GM12878 (cell line): ENCODE measurements at regions not wholly inside any gene's neighbourhood (a gene's known extent, or its start where the extent isn't known, plus 50 kb on each side); places are given as distances from the start of the nearest gene placed in this dataset.

Experiments used
- ATAC-seq: fragments of 200-7000 bp; cut with Tn5 transposase; 3 replicates; pipeline ENCODE4 v1.9.1; 2020; ENCODE audit warnings: mild to moderate bottlenecking, moderate library complexity
- BruUV-seq: library from RNA; stranded (reverse); fragments of 400-500 nt; replicated peaks from 2 replicates; lab custom pipeline; 2021; lab: Mats Ljungman, UMichigan
- CTCF ChIA-PET: fragments of 300-600 bp; sonication (Branson Sonifier 250); formaldehyde crosslinking; extraction: SDS; loops from one replicate; lab custom pipeline; 2021; ENCODE audit warnings: inconsistent platforms; lab: Yijun Ruan, JAX
- POLR2A ChIA-PET: fragments of 350-600 bp; formaldehyde crosslinking; extraction: SDS; loops from one replicate; lab custom pipeline; 2021; ENCODE audit warnings: inconsistent platforms; lab: Charles Lee
- RAD21 ChIA-PET: fragments of 300-600 bp; sonication (Branson Sonifier 250); formaldehyde crosslinking; loops from one replicate; lab custom pipeline; 2023; ENCODE audit warnings: antibody characterized with exemption; ENCODE audit not compliant: unreplicated experiment; lab: Charles Lee
- SMC1A ChIA-PET: fragments of 300-600 bp; sonication (Branson Sonifier 250); formaldehyde crosslinking; loops from one replicate; lab custom pipeline; 2023; ENCODE audit not compliant: unreplicated experiment, uncharacterized antibody; lab: Charles Lee
- DNase-seq: peaks from one replicate; pipeline ENCODE4 v3.0.0-alpha.2; 2011; ENCODE audit warnings: low read depth, low spot score
- FAIRE-seq: peaks from 3 replicates; lab custom pipeline; 2011; peaks lifted over from hg19 to GRCh38; lab: Jason Lieb, UNC
- H2AFZ ChIP-seq: 2 replicates; pipeline ENCODE4 v1.6.0; 2011; ENCODE audit warnings: low read depth, low read length, control low read depth; ENCODE audit not compliant: control insufficient read depth
- H3K27ac ChIP-seq: 2 replicates; pipeline ENCODE4 v1.5.1; 2011; ENCODE audit warnings: control low read depth; ENCODE audit not compliant: control insufficient read depth, insufficient read depth
- H3K27me3 ChIP-seq, 2 experiments: replicated peaks in 1 of 2; 2 replicates each; pipeline versions ENCODE4 v1.6.0 to v1.6.1; 2011; ENCODE audit warnings: low read length in 1 of 2; ENCODE audit not compliant: control insufficient read depth in 2 of 2, insufficient read depth in 2 of 2
- H3K36me3 ChIP-seq, 2 experiments: 2 replicates each; pipeline ENCODE4 v1.5.1; 2011; ENCODE audit warnings: low read length in 1 of 2; ENCODE audit not compliant: control insufficient read depth in 2 of 2, insufficient read depth in 2 of 2
- H3K4me1 ChIP-seq: 2 replicates; pipeline ENCODE4 v1.6.1; 2011; ENCODE audit warnings: mild to moderate bottlenecking, low read length, moderate library complexity, mixed read lengths; ENCODE audit not compliant: control insufficient read depth, insufficient read depth
- H3K4me2 ChIP-seq: 2 replicates; pipeline ENCODE4 v1.6.0; 2011; ENCODE audit warnings: control low read depth; ENCODE audit not compliant: control insufficient read depth, insufficient read depth
- H3K4me3 ChIP-seq: fragments of 200-600 bp; sonication (generic); 2 replicates; pipeline ENCODE4 v1.5.1; 2016
- H3K79me2 ChIP-seq: 2 replicates; pipeline ENCODE4 v1.6.0; 2011; ENCODE audit warnings: low read length; ENCODE audit not compliant: control insufficient read depth, insufficient read depth
- H3K9ac ChIP-seq: 2 replicates; pipeline ENCODE4 v1.8.0; 2011; ENCODE audit warnings: low read length, control low read depth, mixed read lengths; ENCODE audit not compliant: control insufficient read depth, insufficient read depth
- H3K9me3 ChIP-seq: replicated peaks from 3 replicates; pipeline ENCODE4 v1.5.1; 2011; ENCODE audit warnings: mild to moderate bottlenecking, low read length; ENCODE audit not compliant: control insufficient read depth, insufficient read depth
- H4K20me1 ChIP-seq: 2 replicates; pipeline ENCODE4 v1.6.0; 2011; ENCODE audit not compliant: control insufficient read depth, insufficient read depth
- BHLHE40 ChIP-seq, 2 experiments: fragments of 450-650 bp in 1 of 2; IDR thresholded peaks; 2 replicates each; pipeline ENCODE4 v1.6.1; 2011 to 2017; ENCODE audit warnings: low read depth in 2 of 2, borderline replicate concordance in 1 of 2, improper control_type of control experiment in 1 of 2, low read length in 1 of 2, mild to moderate bottlenecking in 1 of 2
- CBFB ChIP-seq: IDR thresholded peaks from 2 replicates; pipeline ENCODE4 v1.6.1; 2016; ENCODE audit warnings: antibody characterized with exemption, low read depth
- CHD4 ChIP-seq: fragments of 200-600 bp; sonication (generic); IDR thresholded peaks from 2 replicates; pipeline ENCODE4 v1.6.1; 2016; ENCODE audit warnings: mild to moderate bottlenecking
- CREB1 ChIP-seq: IDR thresholded peaks from 2 replicates; pipeline ENCODE4 v1.6.1; 2012; ENCODE audit warnings: low read depth, mild to moderate bottlenecking, inconsistent platforms
- E4F1 ChIP-seq: fragments of 450-650 bp; IDR thresholded peaks from 2 replicates; pipeline ENCODE4 v1.6.1; 2018; ENCODE audit warnings: borderline replicate concordance, mild to moderate bottlenecking; ENCODE audit not compliant: partially characterized antibody
- EED ChIP-seq: sonication (generic); IDR thresholded peaks from 2 replicates; pipeline ENCODE4 v1.6.1; 2016; ENCODE audit warnings: antibody characterized with exemption, low read depth
- ESRRA ChIP-seq: IDR thresholded peaks from 2 replicates; pipeline ENCODE4 v1.6.1; 2012; ENCODE audit warnings: mild to moderate bottlenecking, low read length, improper control_type of control experiment
- GABPA ChIP-seq: IDR thresholded peaks from 2 replicates; pipeline ENCODE4 v1.6.1; 2014; ENCODE audit warnings: antibody characterized with exemption, low read depth, mild to moderate bottlenecking, inconsistent platforms
- MXI1 ChIP-seq: fragments of 150-350 bp; IDR thresholded peaks from 2 replicates; pipeline ENCODE4 v1.6.1; 2011; ENCODE audit warnings: low read depth, mild to moderate bottlenecking, inconsistent platforms, low read length, improper control_type of control experiment
- NFYB ChIP-seq: IDR thresholded peaks from 2 replicates; pipeline ENCODE4 v1.6.1; 2011; ENCODE audit warnings: low read depth, mild to moderate bottlenecking, low read length, improper control_type of control experiment, moderate library complexity; ENCODE audit not compliant: insufficient read depth
- RAD21 ChIP-seq: IDR thresholded peaks from 2 replicates; pipeline ENCODE4 v1.6.1; 2011; ENCODE audit warnings: mild to moderate bottlenecking, low read depth, low read length, moderate library complexity; ENCODE audit not compliant: insufficient read depth
- RAD51 ChIP-seq: fragments of 450-650 bp; IDR thresholded peaks from 2 replicates; pipeline ENCODE4 v1.6.1; 2016; ENCODE audit warnings: moderate library complexity, mild to moderate bottlenecking, inconsistent platforms
- RFX5 ChIP-seq: IDR thresholded peaks from 2 replicates; pipeline ENCODE4 v1.6.1; 2011; ENCODE audit warnings: low read depth, low read length, improper control_type of control experiment
- SIN3A ChIP-seq: IDR thresholded peaks from 2 replicates; pipeline ENCODE4 v1.6.1; 2012; ENCODE audit warnings: low read depth, low read length, improper control_type of control experiment
- SPI1 ChIP-seq: IDR thresholded peaks from 2 replicates; pipeline ENCODE4 v1.6.1; 2011; ENCODE audit warnings: low read depth, mild to moderate bottlenecking, low read length, moderate library complexity, borderline replicate concordance; ENCODE audit not compliant: insufficient read depth
- SREBF2 ChIP-seq: IDR thresholded peaks from 2 replicates; pipeline ENCODE4 v1.6.1; 2012; ENCODE audit warnings: mild to moderate bottlenecking, low read length
- TAF1 ChIP-seq: IDR thresholded peaks from 2 replicates; pipeline ENCODE4 v1.6.1; 2011; ENCODE audit warnings: mild to moderate bottlenecking, low read depth, low read length, borderline replicate concordance
- WRNIP1 ChIP-seq: IDR thresholded peaks from 2 replicates; pipeline ENCODE4 v1.6.1; 2011; ENCODE audit warnings: low read depth, low read length, improper control_type of control experiment, borderline replicate concordance
- WGBS: methylation state at CpG from one replicate; pipeline ENCODE4 v1.1.6; 2016; ENCODE audit warnings: low lambda C conversion rate; ENCODE audit not compliant: insufficient replicate concordance, insufficient coverage; ENCODE audit errors: missing lambda C conversion rate; 5-methylcytosine and 5-hydroxymethylcytosine counted together
- in situ Hi-C: fragments of 300-500 bp; cut with MboI; formaldehyde crosslinking; loops from 9 replicates; pipeline ENCODE4 v1.14.3; 2018; ENCODE audit warnings: mixed read lengths
- intact Hi-C: fragments of 100-400 bp; cut with micrococcal nuclease; formaldehyde crosslinking; loops from one replicate; pipeline ENCODE4 v1.14.2; 2022; ENCODE audit not compliant: unreplicated experiment

- WGBS = 98% methylated on average over 7 of the region's 7 CpGs
- Histone ChIP-seq H3K27ac (no peak overlapping the region), H3K27me3 (no peaks in the 10 kb centered on the region), H3K4me1 (peaks cover 17% of the 10 kb centered on the region), H4K20me1 (no peaks in the 10 kb centered on the region), H2AFZ (no peak overlapping the region), H3K9ac (no peak overlapping the region)
- in situ Hi-C loops = no loop called here
- POLR2A ChIA-PET = interaction anchor here (0.7 kb wide), 1 partner anchor 9 kb away, joined by 3 read pairs; no protein-coding TSS in a partner anchor
- DNase-seq = no peak
- TF ChIP-seq RAD21 (no peak), CREB1 (no peak), SPI1 (no peak), BHLHE40 (IDR thresholded peaks at IDR 0.05; ENCODE audit: borderline replicate concordance in 1 of 2, low read depth in 2 of 2, low read length in 1 of 2) (no peak), RFX5 (no peak), SIN3A (no peak), MXI1 (no peak), TAF1 (no peak), NFYB (no peak), GABPA (no peak), E4F1 (no peak), EED (no peak), CBFB (no peak), SREBF2 (no peak), CHD4 (no peak), RAD51 (no peak), ESRRA (no peak), WRNIP1 (no peak)
- TF ChIP-seq, all 136 proteins: peak for 0
- no peak for ATAC-seq
- Histone ChIP-seq H3K4me3 (no peak overlapping the region), H3K36me3 (no peaks in the 10 kb centered on the region), H3K4me2 (no peak overlapping the region), H3K9me3 (peaks cover 4% of the 10 kb centered on the region), H3K79me2 (peaks cover 31% of the 10 kb centered on the region)
- SMC1A ChIA-PET = interaction anchor here (0.9 to 1.3 kb wide), 3 partner anchors 9 to 86 kb away, joined by 3 read pairs; no protein-coding TSS in a partner anchor
- no peak for FAIRE-seq
- BruUV-seq = no TSS peak
- RAD21 ChIA-PET = no interaction called here
- intact Hi-C loops = no loop called here
- CTCF ChIA-PET = interaction anchor here (0.9 to 1.5 kb wide), 2 partner anchors 88 to 167 kb away, joined by 3 read pairs; no protein-coding TSS in a partner anchor
Measured at GRCh38 chr2:144328938-144329337, 191.0 kb downstream of the ZEB2 start.
